T-helper 17 cell (primary cell): ENCODE measurements at regions not wholly inside any gene's neighbourhood (a gene's known extent, or its start where the extent isn't known, plus 50 kb on each side); places are given as distances from the start of the nearest gene placed in this dataset.

Source experiments
- ATAC-seq: fragments of 150-1000 bp; cut with Tn5 transposase; 2 replicates; pipeline ENCODE4 v1.10.0; 2021; ENCODE audit warnings: mild to moderate bottlenecking, moderate library complexity
- DNase-seq, 3 donors: peaks; one replicate each; pipeline versions ENCODE4 v3.0.0 to v3.0.0-alpha.2; 2020 to 2021
- H3K9me3 ChIP-seq: one replicate; pipeline ENCODE4 v1.7.0; 2013; ENCODE audit warnings: low read length, mild to moderate bottlenecking; ENCODE audit not compliant: control insufficient read depth, poor library complexity, severe bottlenecking
- H3K27ac Mint-ChIP-seq: one replicate; pipeline ENCODE4 v1.8.0; 2022; ENCODE audit warnings: mild to moderate bottlenecking, moderate library complexity, mixed read lengths
- H3K27me3 Mint-ChIP-seq: one replicate; pipeline ENCODE4 v1.8.0; 2022; ENCODE audit warnings: mixed read lengths
- H3K36me3 Mint-ChIP-seq: one replicate; pipeline ENCODE4 v1.8.0; 2022; ENCODE audit warnings: low read depth, mixed read lengths
- H3K4me1 Mint-ChIP-seq: one replicate; pipeline ENCODE4 v1.8.0; 2022; ENCODE audit warnings: mild to moderate bottlenecking, mixed read lengths
- H3K4me3 Mint-ChIP-seq: one replicate; pipeline ENCODE4 v1.8.0; 2022; ENCODE audit warnings: mild to moderate bottlenecking, moderate library complexity, mixed read lengths

DNA sequence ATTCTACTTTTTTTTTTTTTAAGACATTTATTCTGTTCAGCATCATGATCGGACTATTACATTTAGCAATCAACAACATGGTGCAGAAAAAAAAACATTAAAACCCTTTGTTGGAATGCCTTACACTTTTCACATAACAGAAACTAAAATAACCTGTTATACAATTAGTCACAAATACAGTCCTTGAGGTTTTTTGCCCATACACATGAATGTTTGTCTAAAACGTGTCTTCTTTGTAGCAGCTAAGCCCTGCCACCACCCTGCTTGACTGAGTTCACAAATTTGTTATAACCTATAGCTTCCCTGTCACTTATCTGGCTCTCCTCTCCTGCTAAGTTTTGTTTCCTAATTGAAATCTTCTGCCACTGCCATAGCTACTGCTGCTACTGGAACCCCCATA is 75.4 kb upstream of the ARHGAP20 start:
- H3K4me1 Mint-ChIP-seq: no peaks in the 10 kb centered on the region
- H3K4me3 Mint-ChIP-seq: no peak overlapping the region
- no peak overlapping the region for H3K27ac Mint-ChIP-seq
- no peak for DNase-seq
- H3K36me3 Mint-ChIP-seq: no peaks in the 10 kb centered on the region
- H3K27me3 Mint-ChIP-seq: peaks cover 4% of the 10 kb centered on the region
- no peak for ATAC-seq
- no peaks in the 10 kb centered on the region for H3K9me3 ChIP-seq

DNA sequence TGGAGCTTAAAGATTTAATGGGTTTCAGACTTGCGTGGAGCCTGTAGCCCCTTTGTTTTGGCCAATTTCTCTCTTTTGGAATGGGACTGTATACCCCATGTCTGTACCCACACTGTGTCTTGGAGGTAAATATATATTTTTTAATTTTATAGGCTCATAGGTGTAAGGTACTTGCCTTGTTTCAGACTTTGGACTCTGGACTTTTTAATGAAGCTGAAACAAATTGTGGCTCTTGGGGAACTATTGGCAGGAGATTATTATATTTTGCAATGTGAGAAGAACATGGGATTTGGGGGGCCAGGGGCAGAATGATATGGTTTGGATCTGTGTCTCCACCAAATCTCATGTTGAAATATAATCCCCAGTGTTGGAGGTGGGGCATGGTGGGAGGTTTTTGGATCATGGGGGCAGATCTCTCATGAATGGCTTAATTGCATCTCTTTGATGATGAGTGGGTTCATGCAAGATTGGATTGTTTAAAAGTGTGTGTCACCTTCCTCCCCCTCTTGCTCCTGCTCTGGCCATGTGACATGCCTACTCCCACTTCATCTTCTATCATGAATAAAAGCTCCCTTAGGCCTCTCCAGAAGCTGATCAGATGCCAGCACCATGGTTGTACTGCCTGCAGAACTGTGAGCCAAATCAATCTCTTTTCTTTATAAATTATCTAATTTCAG is 74.1 kb upstream of the ARHGAP20 start:
- no peak overlapping the region for H3K27ac Mint-ChIP-seq
- no peaks in the 10 kb centered on the region for H3K4me1 Mint-ChIP-seq
- no peak for DNase-seq
- H3K36me3 Mint-ChIP-seq: no peaks in the 10 kb centered on the region
- H3K27me3 Mint-ChIP-seq: peaks cover 4% of the 10 kb centered on the region
- no peaks in the 10 kb centered on the region for H3K9me3 ChIP-seq
- no peak for ATAC-seq
- no peak overlapping the region for H3K4me3 Mint-ChIP-seq

DNA sequence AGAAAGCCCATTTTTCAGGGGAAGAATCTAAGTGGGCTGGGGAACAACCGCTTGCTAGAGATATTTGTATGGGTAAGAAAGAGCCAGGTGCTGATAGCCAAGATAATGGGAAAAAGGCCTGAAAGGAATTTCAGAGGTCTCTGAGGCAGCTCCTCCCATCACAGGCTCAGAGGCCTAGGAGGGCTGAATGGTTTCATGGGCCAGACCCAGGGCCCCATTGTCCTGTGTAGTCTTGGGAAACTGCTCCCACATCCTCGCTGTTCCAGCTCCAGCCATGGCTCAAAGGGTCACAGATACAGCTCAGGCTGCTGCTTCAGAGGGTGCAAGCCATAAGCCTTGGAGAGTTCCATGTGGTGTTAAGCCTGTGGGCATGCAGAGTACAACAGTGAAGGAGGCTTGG is 73.2 kb upstream of the ARHGAP20 start:
- Mint-ChIP-seq H3K27ac (no peak overlapping the region), H3K4me1 (no peaks in the 10 kb centered on the region), H3K4me3 (no peak overlapping the region)

DNA sequence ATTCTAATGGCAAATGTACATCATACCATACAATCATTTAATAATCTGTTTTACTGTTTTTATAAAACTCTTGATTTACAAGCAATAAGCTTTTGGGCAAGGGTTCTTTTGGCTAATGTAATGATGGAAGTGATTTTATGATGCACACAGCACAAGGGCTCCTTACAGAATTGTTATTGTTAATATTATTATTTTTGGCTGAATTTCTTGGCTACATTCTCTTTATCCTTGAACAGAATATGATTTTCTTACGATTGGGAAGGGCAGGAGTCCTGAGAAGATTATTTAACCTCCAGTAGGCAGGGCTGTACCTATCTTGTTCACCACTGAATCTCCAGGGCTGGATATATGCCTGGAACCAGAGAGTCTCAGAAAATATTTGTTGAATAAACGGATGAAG is 70.4 kb upstream of the ARHGAP20 start:
- ATAC-seq (no peak), DNase-seq (no peak)
- H3K4me1 Mint-ChIP-seq: no peaks in the 10 kb centered on the region
- H3K36me3 Mint-ChIP-seq: no peaks in the 10 kb centered on the region
- H3K27me3 Mint-ChIP-seq: no peaks in the 10 kb centered on the region
- H3K4me3 Mint-ChIP-seq: no peak overlapping the region
- H3K9me3 ChIP-seq: no peaks in the 10 kb centered on the region
- no peak overlapping the region for H3K27ac Mint-ChIP-seq

More for the DNA sequence above, 73.2 kb upstream of the ARHGAP20 start:
- ATAC-seq (no peak), DNase-seq (no peak)
- H3K27me3 Mint-ChIP-seq: peaks cover 1% of the 10 kb centered on the region
- H3K9me3 ChIP-seq: no peaks in the 10 kb centered on the region
- H3K36me3 Mint-ChIP-seq: no peaks in the 10 kb centered on the region

DNA sequence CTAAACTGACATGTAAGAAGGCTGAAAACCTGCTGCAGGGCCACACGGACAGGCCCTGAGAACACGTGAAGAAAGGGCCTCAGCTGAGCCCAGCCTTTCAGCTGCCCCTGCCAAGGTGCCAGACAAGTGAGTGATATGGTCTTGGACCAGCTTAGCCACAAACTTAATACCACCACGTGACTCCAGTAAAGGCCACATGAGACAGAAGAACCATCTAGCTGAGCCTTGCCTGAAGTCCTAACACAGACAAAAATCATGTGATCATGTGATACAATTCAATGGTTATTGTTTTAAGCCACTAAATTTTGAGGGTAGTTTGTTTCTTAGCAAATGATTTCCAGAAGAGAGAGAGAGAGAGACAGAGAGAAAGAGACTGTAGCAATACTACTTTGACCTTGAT is 66.9 kb upstream of the ARHGAP20 start:
- H3K9me3 ChIP-seq: no peaks in the 10 kb centered on the region
- Mint-ChIP-seq H3K27me3 (no peaks in the 10 kb centered on the region), H3K36me3 (no peaks in the 10 kb centered on the region), H3K4me1 (no peaks in the 10 kb centered on the region), H3K4me3 (no peak overlapping the region), H3K27ac (no peak overlapping the region)
- ATAC-seq (no peak), DNase-seq (no peak)

DNA sequence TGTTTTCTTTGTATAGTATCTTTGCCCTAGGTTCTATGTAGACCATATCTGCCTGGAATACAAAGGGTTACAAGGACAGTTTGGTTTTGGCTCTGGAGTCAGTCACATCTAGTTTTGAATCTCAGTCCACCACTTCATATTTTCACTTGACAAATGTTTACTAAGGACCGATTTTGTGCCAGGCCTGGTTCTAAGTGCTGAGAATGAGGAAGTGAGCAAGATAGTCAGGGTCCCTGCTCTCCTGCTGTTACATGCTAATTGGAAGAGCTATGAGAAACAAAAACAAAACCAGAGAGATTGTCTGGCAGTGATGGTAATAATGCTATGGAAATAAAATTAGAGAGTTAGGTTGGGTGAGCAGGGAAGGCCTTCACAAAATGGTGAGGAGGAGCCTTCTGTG is 66.1 kb upstream of the ARHGAP20 start:
- no peak overlapping the region for H3K27ac Mint-ChIP-seq
- no peaks in the 10 kb centered on the region for H3K9me3 ChIP-seq
- DNase-seq: no peak
- H3K36me3 Mint-ChIP-seq: no peaks in the 10 kb centered on the region
- H3K4me1 Mint-ChIP-seq: no peaks in the 10 kb centered on the region
- H3K4me3 Mint-ChIP-seq: no peak overlapping the region
- no peaks in the 10 kb centered on the region for H3K27me3 Mint-ChIP-seq
- no peak for ATAC-seq

DNA sequence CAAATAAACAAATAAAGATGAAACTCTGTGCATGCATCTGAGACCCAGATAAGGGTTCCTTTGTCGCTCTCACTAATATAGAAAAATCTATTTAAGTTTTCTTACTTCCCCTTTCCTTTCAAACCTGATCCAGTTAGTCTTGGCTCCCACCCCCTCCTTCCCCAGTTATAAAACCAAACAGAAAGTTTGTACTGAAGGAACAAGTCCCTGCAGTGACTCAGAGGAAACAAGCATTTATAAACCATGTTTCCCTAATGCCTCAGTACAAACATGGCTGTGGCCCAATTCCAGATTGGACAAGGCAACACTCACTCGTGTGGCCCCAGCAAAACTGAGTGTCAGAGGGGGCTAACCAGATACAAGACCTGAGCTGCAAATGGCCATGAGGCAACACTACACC is 65.5 kb upstream of the ARHGAP20 start:
- no peak overlapping the region for H3K27ac Mint-ChIP-seq
- no peak for ATAC-seq

DNA sequence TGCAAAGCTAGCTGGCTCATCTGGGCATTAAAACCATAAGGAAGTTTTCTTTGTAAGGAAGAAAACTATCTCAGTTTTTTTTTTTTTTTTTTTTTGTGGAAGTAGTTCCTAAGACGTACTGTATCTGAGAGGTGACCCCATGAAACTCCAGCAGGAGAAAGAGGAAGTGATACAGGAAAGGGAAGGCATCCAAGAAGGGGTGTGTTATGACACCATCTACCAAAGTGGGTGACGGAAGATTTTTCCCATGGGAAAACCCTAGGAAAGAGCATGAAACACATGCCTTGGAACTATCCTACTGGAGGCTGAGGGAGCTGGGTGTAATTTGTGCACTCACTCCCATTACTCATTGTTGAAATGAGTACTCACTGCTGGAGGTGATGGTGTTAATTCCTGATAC is 63.8 kb upstream of the ARHGAP20 start:
- H3K27ac Mint-ChIP-seq: no peak overlapping the region
- no peaks in the 10 kb centered on the region for H3K4me1 Mint-ChIP-seq
- ATAC-seq: no peak
- no peak overlapping the region for H3K4me3 Mint-ChIP-seq
- H3K9me3 ChIP-seq: no peaks in the 10 kb centered on the region
- H3K27me3 Mint-ChIP-seq: no peaks in the 10 kb centered on the region
- H3K36me3 Mint-ChIP-seq: no peaks in the 10 kb centered on the region
- DNase-seq: no peak

More for the DNA sequence above, 65.5 kb upstream of the ARHGAP20 start:
- Mint-ChIP-seq H3K4me1 (no peaks in the 10 kb centered on the region), H3K27me3 (no peaks in the 10 kb centered on the region), H3K4me3 (no peak overlapping the region), H3K36me3 (no peaks in the 10 kb centered on the region)
- no peak for DNase-seq
- H3K9me3 ChIP-seq: no peaks in the 10 kb centered on the region

DNA sequence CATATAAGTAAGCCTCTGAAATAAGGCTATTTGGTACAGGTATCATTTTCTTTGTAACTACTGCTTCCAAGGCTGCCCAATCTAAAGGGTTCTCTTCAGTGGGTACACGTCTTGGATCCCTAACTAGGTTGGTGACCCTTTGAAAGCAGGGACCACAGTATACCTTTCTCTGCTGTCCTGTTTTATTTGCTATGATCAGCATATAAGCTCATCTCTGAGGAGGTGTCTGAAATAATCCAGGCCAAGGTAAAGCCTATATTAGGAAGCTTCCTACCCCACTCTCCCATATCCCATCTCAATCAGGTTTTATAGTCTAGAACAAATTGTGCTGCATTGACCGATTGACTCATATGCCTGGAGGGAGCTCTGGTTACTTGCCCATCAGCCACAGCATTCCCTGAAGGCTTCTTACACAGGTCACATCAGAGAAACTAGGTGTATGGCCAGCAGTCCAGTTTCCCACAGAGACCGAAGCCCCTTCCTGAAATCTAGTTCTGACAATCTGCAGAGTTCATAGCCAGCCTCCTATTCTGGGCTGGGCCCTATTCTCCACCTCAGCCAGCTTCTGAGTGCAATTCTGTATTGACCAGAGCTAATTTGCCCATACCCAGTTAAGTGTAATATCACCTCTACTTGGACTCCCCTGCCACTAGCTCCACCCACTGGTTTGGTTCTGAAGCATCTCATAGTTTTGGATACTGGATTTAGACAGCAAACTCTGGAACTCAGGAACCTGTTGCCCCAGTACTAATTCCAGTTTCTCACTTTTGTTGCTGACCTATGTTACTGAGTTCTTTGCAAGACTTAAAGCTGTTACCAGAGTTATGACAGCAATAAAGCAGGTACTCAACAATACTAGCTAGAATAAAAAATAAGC is 62.1 kb upstream of the ARHGAP20 start:
- Mint-ChIP-seq H3K27me3 (no peaks in the 10 kb centered on the region), H3K27ac (no peak overlapping the region), H3K4me3 (no peak overlapping the region), H3K4me1 (peaks cover 2% of the 10 kb centered on the region), H3K36me3 (no peaks in the 10 kb centered on the region)
- DNase-seq (no peak), ATAC-seq (no peak)
- no peaks in the 10 kb centered on the region for H3K9me3 ChIP-seq

DNA sequence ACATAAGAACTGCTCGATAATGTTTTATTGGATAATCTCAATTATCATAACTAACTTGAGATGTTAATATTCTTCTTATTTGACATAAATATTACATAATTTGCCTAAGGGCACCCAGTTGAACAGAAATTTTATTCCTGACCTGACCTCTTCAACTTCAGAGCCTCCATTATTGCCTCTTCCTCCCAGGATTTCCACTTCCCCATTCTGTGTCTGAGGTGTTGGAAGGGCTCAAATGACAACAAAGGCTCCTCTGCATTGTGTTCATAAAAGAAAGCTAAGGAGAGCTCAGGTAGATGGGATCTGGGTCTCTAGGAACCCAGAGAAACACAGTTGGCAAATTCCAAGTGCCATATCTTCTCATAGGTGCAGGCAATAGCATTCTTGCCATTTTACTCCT is 61.2 kb upstream of the ARHGAP20 start:
- H3K27me3 Mint-ChIP-seq: no peaks in the 10 kb centered on the region
- H3K4me1 Mint-ChIP-seq: peaks cover 2% of the 10 kb centered on the region
- no peaks in the 10 kb centered on the region for H3K9me3 ChIP-seq
- ATAC-seq (no peak), DNase-seq (no peak)
- no peak overlapping the region for H3K27ac Mint-ChIP-seq
- no peak overlapping the region for H3K4me3 Mint-ChIP-seq
- no peaks in the 10 kb centered on the region for H3K36me3 Mint-ChIP-seq

DNA sequence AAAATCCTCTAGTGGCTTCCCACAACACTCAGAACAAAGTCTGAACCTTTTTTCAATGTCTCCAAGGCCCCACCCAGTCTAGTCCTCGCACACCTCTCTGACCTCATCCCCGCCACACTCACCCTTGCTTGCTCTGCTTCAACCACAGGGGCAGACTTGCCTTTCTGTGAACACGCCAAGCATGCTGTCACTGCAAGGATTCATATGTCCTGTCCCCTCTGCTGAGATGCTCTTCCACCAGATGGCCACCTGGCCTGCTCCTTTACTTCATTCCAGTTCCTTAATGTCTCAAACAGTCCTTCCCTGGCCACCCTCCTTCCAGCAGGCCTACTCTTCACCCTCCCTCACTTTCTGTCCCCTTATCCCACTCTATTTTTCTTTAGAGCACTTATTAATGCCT is 60.6 kb upstream of the ARHGAP20 start:
- H3K9me3 ChIP-seq: no peaks in the 10 kb centered on the region
- Mint-ChIP-seq H3K4me1 (peaks cover 2% of the 10 kb centered on the region), H3K36me3 (no peaks in the 10 kb centered on the region), H3K27me3 (no peaks in the 10 kb centered on the region), H3K4me3 (no peak overlapping the region), H3K27ac (no peak overlapping the region)
- DNase-seq (no peak), ATAC-seq (no peak)

DNA sequence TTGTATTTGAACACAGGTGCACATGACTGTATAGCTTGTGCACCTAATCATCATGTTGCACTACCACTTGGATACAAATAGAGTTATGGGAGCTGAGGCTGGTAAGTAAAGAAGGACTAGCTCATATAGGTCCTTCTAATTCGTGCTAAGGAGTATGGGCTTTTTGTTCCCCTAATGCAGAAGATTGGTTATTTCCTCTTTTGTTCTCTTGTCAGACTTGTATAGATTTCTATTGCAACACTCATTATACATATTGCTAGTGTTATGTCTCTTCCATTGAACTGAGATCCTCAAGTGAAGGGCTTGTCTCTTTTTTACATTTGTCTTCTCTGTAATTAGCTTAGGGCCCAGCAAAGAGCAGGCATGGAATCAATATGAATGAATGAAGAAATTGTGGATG is 54.1 kb upstream of the ARHGAP20 start:
- peaks cover 9% of the 10 kb centered on the region for H3K27me3 Mint-ChIP-seq
- H3K9me3 ChIP-seq: no peaks in the 10 kb centered on the region
- DNase-seq (no peak), ATAC-seq (no peak)
- H3K36me3 Mint-ChIP-seq: no peaks in the 10 kb centered on the region
- H3K4me1 Mint-ChIP-seq: peaks cover 2% of the 10 kb centered on the region
- H3K4me3 Mint-ChIP-seq: no peak overlapping the region
- H3K27ac Mint-ChIP-seq: no peak overlapping the region

DNA sequence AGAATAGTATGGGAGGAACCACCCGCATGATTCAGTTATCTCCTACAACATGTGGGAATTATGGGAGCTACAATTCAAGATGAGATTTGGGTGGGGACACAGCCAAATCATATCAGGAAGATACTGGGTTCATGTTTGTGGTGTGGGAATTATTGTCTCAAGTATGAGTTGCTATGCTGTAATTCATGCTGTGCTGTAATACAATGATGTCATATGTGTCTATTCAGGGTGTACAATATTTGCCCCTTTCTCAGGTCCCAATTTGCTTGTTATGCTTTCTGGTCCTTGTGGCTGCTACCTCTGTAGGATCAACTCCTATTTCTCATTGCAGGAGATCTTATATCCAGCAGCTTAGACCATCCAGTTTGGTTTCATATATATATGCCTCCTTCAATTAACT is 52.2 kb upstream of the ARHGAP20 start:
- no peak for ATAC-seq

More for the DNA sequence above, 52.2 kb upstream of the ARHGAP20 start:
- Mint-ChIP-seq H3K27me3 (peaks cover 9% of the 10 kb centered on the region), H3K4me1 (peaks cover under 1% of the 10 kb centered on the region), H3K36me3 (no peaks in the 10 kb centered on the region), H3K4me3 (no peak overlapping the region), H3K27ac (no peak overlapping the region)
- H3K9me3 ChIP-seq: no peaks in the 10 kb centered on the region
- DNase-seq: no peak
